ENCODE measurements at regions not wholly inside any gene's neighbourhood (a gene's known extent, or its start where the extent isn't known, plus 50 kb on each side); places are given as distances from the start of the nearest gene placed in this dataset.

DNA sequence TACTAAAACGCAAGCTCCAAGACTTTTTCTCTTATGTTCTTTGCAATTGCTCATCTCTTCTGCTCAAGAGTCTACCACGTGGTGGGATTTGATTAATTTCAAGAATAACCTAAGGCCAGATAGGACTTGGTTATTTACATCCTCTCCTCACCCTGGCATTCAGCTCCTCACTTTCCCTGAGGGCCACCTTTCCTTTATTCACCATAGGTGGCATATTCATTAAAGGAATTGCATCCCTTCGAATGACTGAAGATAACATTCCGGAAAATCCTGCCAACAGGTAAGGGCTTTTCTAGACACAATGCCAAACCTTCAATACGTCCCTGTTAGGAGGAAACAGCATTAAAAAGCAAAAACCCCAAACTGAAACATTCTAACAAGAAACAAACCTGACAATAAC lies 220.0 kb upstream of the KBTBD8 start:
- Histone ChIP-seq H4K20me1 (ENCODE audit: control insufficient read depth, insufficient read depth, low read length, poor library complexity, severe bottlenecking) (no peaks in the 10 kb centered on the region), H3K79me2 (ENCODE audit: control insufficient read depth, insufficient read depth, low read length) (no peaks in the 10 kb centered on the region), H3K27me3 (replicated peaks in 1 of 4; ENCODE audit: control extremely low read depth in 1 of 4, control insufficient read depth in 3 of 4, insufficient read depth in 4 of 4, low read length in 3 of 4) (no peaks in the 10 kb centered on the region), H3K9me3 (ENCODE audit: control extremely low read depth in 1 of 3, control insufficient read depth in 2 of 3, insufficient read depth in 1 of 3, low read length in 2 of 3) (no peaks in the 10 kb centered on the region), H3K4me2 (replicated peaks; ENCODE audit: low read depth, low read length, poor library complexity, severe bottlenecking) (no peak overlapping the region), H2AFZ (ENCODE audit: insufficient read depth, low read depth, low read length, poor library complexity, severe bottlenecking) (no peak overlapping the region), H3K4me3 (ENCODE audit: control extremely low read depth in 1 of 5, extremely low read depth in 1 of 5, insufficient read depth in 1 of 5, low read depth in 2 of 5, low read length in 4 of 5) (no peak overlapping the region), H3K4me1 (ENCODE audit: control insufficient read depth in 2 of 2, insufficient read depth in 2 of 2, low read length in 2 of 2) (no peaks in the 10 kb centered on the region), H3K9ac (ENCODE audit: low read length) (no peak overlapping the region), H3K36me3 (replicated peaks in 1 of 2; ENCODE audit: control extremely low read depth in 1 of 2, control insufficient read depth in 1 of 2, extremely low read depth in 1 of 2, insufficient read depth in 2 of 2, low read length in 1 of 2) (no peaks in the 10 kb centered on the region), H3K27ac (ENCODE audit: low read length in 2 of 2) (no peak overlapping the region)
- no peak overlapping the region for H3K27ac Mint-ChIP-seq
- H3K27me3 Mint-ChIP-seq: peaks cover 15% of the 10 kb centered on the region
- intact Hi-C loops (cut with micrococcal nuclease): no loop called here
- 76% methylated on average over 4 of the region's 5 CpGs for WGBS (ENCODE audit: insufficient coverage)
- ChIA-PET POLR2A (no interaction called here), CTCF (no interaction called here)
- H3K9me3 Mint-ChIP-seq (ENCODE audit: insufficient read depth): no peaks in the 10 kb centered on the region
- no peak overlapping the region for H3K4me3 Mint-ChIP-seq
- ATAC-seq (ENCODE audit: low read depth) (no peak), DNase-seq (no peak)
- TF ChIP-seq, protein P1, sequence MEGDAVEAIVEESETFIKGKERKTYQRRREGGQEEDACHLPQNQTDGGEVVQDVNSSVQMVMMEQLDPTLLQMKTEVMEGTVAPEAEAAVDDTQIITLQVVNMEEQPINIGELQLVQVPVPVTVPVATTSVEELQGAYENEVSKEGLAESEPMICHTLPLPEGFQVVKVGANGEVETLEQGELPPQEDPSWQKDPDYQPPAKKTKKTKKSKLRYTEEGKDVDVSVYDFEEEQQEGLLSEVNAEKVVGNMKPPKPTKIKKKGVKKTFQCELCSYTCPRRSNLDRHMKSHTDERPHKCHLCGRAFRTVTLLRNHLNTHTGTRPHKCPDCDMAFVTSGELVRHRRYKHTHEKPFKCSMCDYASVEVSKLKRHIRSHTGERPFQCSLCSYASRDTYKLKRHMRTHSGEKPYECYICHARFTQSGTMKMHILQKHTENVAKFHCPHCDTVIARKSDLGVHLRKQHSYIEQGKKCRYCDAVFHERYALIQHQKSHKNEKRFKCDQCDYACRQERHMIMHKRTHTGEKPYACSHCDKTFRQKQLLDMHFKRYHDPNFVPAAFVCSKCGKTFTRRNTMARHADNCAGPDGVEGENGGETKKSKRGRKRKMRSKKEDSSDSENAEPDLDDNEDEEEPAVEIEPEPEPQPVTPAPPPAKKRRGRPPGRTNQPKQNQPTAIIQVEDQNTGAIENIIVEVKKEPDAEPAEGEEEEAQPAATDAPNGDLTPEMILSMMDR (IDR thresholded peaks at IDR 0.05): no peak
- TF ChIP-seq EZH2 (IDR thresholded peaks at IDR 0.05; ENCODE audit: borderline replicate concordance, insufficient read depth, low read depth, low read length, poor library complexity, severe bottlenecking): no peak
- no peaks in the 10 kb centered on the region for H3K4me1 Mint-ChIP-seq

DNA sequence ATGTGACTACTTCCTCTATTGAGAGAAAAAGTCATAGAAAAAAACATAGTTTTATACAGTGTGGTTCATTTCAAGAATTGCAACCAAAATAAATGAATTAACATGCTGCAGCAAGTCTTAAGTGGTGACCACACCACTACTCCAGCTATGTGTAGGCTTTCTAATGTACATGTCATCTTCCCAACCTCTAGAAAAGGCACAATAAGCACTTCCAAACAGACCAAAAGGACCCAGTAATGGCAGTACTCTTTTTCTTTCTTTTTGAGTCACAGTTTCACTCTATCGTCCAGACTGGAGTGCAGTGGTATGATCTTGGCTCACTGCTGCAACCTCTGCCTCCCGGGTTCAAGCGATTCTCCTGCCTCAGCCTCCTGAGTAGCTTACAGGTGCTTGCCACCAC lies 219.3 kb upstream of the KBTBD8 start:
- TF ChIP-seq EZH2 (IDR thresholded peaks at IDR 0.05; ENCODE audit: borderline replicate concordance, insufficient read depth, low read depth, low read length, poor library complexity, severe bottlenecking): no peak
- TF ChIP-seq, protein P1 (IDR thresholded peaks at IDR 0.05): no peak
- H3K27me3 Mint-ChIP-seq: peaks cover 12% of the 10 kb centered on the region
- no peak overlapping the region for H3K4me3 ChIP-seq (ENCODE audit: control extremely low read depth in 1 of 5, extremely low read depth in 1 of 5, insufficient read depth in 1 of 5, low read depth in 2 of 5, low read length in 4 of 5)
- no peaks in the 10 kb centered on the region for H3K9me3 ChIP-seq (ENCODE audit: control extremely low read depth in 1 of 3, control insufficient read depth in 2 of 3, insufficient read depth in 1 of 3, low read length in 2 of 3)
- H3K4me1 ChIP-seq (ENCODE audit: control insufficient read depth in 2 of 2, insufficient read depth in 2 of 2, low read length in 2 of 2): no peaks in the 10 kb centered on the region
- ChIA-PET POLR2A (no interaction called here), CTCF (no interaction called here)
- no peak overlapping the region for H3K4me3 Mint-ChIP-seq
- no peak overlapping the region for H3K27ac ChIP-seq (ENCODE audit: low read length in 2 of 2)
- H3K9ac ChIP-seq (ENCODE audit: low read length): no peak overlapping the region
- H3K4me2 ChIP-seq (replicated peaks; ENCODE audit: low read depth, low read length, poor library complexity, severe bottlenecking): no peak overlapping the region
- H4K20me1 ChIP-seq (ENCODE audit: control insufficient read depth, insufficient read depth, low read length, poor library complexity, severe bottlenecking): no peaks in the 10 kb centered on the region
- DNase-seq (no peak), ATAC-seq (ENCODE audit: low read depth) (no peak)
- H3K4me1 Mint-ChIP-seq: no peaks in the 10 kb centered on the region
- no peak overlapping the region for H3K27ac Mint-ChIP-seq
- H3K27me3 ChIP-seq (replicated peaks in 1 of 4; ENCODE audit: control extremely low read depth in 1 of 4, control insufficient read depth in 3 of 4, insufficient read depth in 4 of 4, low read length in 3 of 4): no peaks in the 10 kb centered on the region
- H3K36me3 ChIP-seq (replicated peaks in 1 of 2; ENCODE audit: control extremely low read depth in 1 of 2, control insufficient read depth in 1 of 2, extremely low read depth in 1 of 2, insufficient read depth in 2 of 2, low read length in 1 of 2): no peaks in the 10 kb centered on the region
- H3K79me2 ChIP-seq (ENCODE audit: control insufficient read depth, insufficient read depth, low read length): no peaks in the 10 kb centered on the region
- no peak overlapping the region for H2AFZ ChIP-seq (ENCODE audit: insufficient read depth, low read depth, low read length, poor library complexity, severe bottlenecking)
- intact Hi-C loops (cut with micrococcal nuclease): no loop called here
- WGBS (ENCODE audit: insufficient coverage): 100% methylated on average over 1 of the region's 3 CpGs
- H3K9me3 Mint-ChIP-seq (ENCODE audit: insufficient read depth): no peaks in the 10 kb centered on the region

Measured in B cell (primary cell).